ENCODE measurements at regions not wholly inside any gene's neighbourhood (a gene's known extent, or its start where the extent isn't known, plus 50 kb on each side); places are given as distances from the start of the nearest gene placed in this dataset.

DNA sequence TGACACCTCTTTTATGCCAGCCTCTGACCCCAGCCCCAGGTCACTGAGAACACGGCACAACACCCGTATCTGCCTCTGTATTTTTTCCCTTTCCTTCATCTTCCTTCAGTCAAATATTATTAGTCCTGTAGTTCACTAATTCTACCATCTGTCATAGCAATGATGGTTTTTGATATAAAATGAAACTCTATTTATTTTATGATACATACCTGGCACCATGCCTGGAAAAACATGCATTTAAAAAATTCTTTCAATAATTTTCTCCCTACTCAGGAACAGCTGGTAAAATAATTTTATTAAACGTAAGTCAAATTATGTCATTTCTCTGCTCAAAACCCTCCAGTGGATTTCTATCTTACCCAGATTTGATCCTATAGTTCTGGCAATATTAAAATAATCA, 224.7 kb downstream of the CDH7 start:
- H3K9ac ChIP-seq (ENCODE audit: control insufficient read depth, insufficient read depth, low read length), result no peak overlapping the region
- 38% methylated on average over 3 of the region's 3 CpGs for whole genome bisulfite sequencing (ENCODE audit: insufficient coverage, insufficient replicate concordance, low lambda C conversion rate, missing lambda C conversion rate)
- H3K4me3 ChIP-seq, result no peak overlapping the region
- H3K27me3 ChIP-seq (replicated peaks in 1 of 2; ENCODE audit: control insufficient read depth in 2 of 2, insufficient read depth in 2 of 2, low read length in 1 of 2), result no peaks in the 10 kb centered on the region
- no peak for DNase-seq (ENCODE audit: low read depth, low spot score)
- in situ Hi-C loops (cut with MboI), result no loop called here
- H3K4me1 ChIP-seq (ENCODE audit: control insufficient read depth, insufficient read depth, low read length), result no peaks in the 10 kb centered on the region
- no peaks in the 10 kb centered on the region for H3K9me3 ChIP-seq (replicated peaks; ENCODE audit: control insufficient read depth, insufficient read depth, low read length)
- POLR2A ChIA-PET, result no interaction called here
- RAD21 ChIA-PET (ENCODE audit: unreplicated experiment), result no interaction called here
- no peaks in the 10 kb centered on the region for H3K36me3 ChIP-seq (ENCODE audit: control insufficient read depth in 2 of 2, insufficient read depth in 2 of 2, low read length in 1 of 2)
- H3K27ac ChIP-seq (ENCODE audit: control insufficient read depth, insufficient read depth), result no peak overlapping the region
- CTCF ChIA-PET, result no interaction called here
- no peak overlapping the region for H2AFZ ChIP-seq (ENCODE audit: control insufficient read depth, low read depth, low read length)
- no peaks in the 10 kb centered on the region for H4K20me1 ChIP-seq (ENCODE audit: control insufficient read depth, insufficient read depth)
- H3K79me2 ChIP-seq (ENCODE audit: control insufficient read depth, insufficient read depth, low read length), result no peaks in the 10 kb centered on the region
- no peak for ATAC-seq
- no peak overlapping the region for H3K4me2 ChIP-seq (ENCODE audit: control insufficient read depth, insufficient read depth)
- intact Hi-C loops (cut with micrococcal nuclease; ENCODE audit: unreplicated experiment), result no loop called here
- SMC1A ChIA-PET (ENCODE audit: uncharacterized antibody, unreplicated experiment), result no interaction called here
- no TSS peak for BruUV-seq (replicated peaks)
- no peak for FAIRE-seq
- no peak for TF ChIP-seq IRF4 (IDR thresholded peaks at IDR 0.05; ENCODE audit: low read depth, low read length)
- TF ChIP-seq, protein P1, sequence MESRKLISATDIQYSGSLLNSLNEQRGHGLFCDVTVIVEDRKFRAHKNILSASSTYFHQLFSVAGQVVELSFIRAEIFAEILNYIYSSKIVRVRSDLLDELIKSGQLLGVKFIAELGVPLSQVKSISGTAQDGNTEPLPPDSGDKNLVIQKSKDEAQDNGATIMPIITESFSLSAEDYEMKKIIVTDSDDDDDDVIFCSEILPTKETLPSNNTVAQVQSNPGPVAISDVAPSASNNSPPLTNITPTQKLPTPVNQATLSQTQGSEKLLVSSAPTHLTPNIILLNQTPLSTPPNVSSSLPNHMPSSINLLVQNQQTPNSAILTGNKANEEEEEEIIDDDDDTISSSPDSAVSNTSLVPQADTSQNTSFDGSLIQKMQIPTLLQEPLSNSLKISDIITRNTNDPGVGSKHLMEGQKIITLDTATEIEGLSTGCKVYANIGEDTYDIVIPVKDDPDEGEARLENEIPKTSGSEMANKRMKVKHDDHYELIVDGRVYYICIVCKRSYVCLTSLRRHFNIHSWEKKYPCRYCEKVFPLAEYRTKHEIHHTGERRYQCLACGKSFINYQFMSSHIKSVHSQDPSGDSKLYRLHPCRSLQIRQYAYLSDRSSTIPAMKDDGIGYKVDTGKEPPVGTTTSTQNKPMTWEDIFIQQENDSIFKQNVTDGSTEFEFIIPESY (IDR thresholded peaks at IDR 0.05), result no peak
- no peak for TF ChIP-seq MTA2 (IDR thresholded peaks at IDR 0.05; ENCODE audit: low read depth)
- no peak for TF ChIP-seq MEF2B (IDR thresholded peaks at IDR 0.05; ENCODE audit: partially characterized antibody, poor library complexity, severe bottlenecking)
- TF ChIP-seq, protein P2, sequence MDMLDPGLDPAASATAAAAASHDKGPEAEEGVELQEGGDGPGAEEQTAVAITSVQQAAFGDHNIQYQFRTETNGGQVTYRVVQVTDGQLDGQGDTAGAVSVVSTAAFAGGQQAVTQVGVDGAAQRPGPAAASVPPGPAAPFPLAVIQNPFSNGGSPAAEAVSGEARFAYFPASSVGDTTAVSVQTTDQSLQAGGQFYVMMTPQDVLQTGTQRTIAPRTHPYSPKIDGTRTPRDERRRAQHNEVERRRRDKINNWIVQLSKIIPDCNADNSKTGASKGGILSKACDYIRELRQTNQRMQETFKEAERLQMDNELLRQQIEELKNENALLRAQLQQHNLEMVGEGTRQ (IDR thresholded peaks at IDR 0.05; ENCODE audit: borderline replicate concordance, low read depth, low read length), result no peak
- no peak for TF ChIP-seq LARP7 (IDR thresholded peaks at IDR 0.05)
- TF ChIP-seq ZNF217 (IDR thresholded peaks at IDR 0.05), result no peak
- no peak for TF ChIP-seq SIX5 (IDR thresholded peaks at IDR 0.05; ENCODE audit: low read depth, low read length, severe bottlenecking)
- TF ChIP-seq, protein P3, sequence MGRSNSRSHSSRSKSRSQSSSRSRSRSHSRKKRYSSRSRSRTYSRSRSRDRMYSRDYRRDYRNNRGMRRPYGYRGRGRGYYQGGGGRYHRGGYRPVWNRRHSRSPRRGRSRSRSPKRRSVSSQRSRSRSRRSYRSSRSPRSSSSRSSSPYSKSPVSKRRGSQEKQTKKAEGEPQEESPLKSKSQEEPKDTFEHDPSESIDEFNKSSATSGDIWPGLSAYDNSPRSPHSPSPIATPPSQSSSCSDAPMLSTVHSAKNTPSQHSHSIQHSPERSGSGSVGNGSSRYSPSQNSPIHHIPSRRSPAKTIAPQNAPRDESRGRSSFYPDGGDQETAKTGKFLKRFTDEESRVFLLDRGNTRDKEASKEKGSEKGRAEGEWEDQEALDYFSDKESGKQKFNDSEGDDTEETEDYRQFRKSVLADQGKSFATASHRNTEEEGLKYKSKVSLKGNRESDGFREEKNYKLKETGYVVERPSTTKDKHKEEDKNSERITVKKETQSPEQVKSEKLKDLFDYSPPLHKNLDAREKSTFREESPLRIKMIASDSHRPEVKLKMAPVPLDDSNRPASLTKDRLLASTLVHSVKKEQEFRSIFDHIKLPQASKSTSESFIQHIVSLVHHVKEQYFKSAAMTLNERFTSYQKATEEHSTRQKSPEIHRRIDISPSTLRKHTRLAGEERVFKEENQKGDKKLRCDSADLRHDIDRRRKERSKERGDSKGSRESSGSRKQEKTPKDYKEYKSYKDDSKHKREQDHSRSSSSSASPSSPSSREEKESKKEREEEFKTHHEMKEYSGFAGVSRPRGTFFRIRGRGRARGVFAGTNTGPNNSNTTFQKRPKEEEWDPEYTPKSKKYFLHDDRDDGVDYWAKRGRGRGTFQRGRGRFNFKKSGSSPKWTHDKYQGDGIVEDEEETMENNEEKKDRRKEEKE (IDR thresholded peaks at IDR 0.05), result no peak
- no peak for TF ChIP-seq NR2F1 (conservative IDR thresholded peaks at IDR 0.05)
- TF ChIP-seq, protein P4, sequence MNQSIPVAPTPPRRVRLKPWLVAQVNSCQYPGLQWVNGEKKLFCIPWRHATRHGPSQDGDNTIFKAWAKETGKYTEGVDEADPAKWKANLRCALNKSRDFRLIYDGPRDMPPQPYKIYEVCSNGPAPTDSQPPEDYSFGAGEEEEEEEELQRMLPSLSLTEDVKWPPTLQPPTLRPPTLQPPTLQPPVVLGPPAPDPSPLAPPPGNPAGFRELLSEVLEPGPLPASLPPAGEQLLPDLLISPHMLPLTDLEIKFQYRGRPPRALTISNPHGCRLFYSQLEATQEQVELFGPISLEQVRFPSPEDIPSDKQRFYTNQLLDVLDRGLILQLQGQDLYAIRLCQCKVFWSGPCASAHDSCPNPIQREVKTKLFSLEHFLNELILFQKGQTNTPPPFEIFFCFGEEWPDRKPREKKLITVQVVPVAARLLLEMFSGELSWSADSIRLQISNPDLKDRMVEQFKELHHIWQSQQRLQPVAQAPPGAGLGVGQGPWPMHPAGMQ (IDR thresholded peaks at IDR 0.05; ENCODE audit: borderline replicate concordance), result no peak
- TF ChIP-seq ZNF207 (IDR thresholded peaks at IDR 0.05; ENCODE audit: borderline replicate concordance), result no peak
- TF ChIP-seq ZNF622 (IDR thresholded peaks at IDR 0.05), result no peak
- TF ChIP-seq, protein P5, sequence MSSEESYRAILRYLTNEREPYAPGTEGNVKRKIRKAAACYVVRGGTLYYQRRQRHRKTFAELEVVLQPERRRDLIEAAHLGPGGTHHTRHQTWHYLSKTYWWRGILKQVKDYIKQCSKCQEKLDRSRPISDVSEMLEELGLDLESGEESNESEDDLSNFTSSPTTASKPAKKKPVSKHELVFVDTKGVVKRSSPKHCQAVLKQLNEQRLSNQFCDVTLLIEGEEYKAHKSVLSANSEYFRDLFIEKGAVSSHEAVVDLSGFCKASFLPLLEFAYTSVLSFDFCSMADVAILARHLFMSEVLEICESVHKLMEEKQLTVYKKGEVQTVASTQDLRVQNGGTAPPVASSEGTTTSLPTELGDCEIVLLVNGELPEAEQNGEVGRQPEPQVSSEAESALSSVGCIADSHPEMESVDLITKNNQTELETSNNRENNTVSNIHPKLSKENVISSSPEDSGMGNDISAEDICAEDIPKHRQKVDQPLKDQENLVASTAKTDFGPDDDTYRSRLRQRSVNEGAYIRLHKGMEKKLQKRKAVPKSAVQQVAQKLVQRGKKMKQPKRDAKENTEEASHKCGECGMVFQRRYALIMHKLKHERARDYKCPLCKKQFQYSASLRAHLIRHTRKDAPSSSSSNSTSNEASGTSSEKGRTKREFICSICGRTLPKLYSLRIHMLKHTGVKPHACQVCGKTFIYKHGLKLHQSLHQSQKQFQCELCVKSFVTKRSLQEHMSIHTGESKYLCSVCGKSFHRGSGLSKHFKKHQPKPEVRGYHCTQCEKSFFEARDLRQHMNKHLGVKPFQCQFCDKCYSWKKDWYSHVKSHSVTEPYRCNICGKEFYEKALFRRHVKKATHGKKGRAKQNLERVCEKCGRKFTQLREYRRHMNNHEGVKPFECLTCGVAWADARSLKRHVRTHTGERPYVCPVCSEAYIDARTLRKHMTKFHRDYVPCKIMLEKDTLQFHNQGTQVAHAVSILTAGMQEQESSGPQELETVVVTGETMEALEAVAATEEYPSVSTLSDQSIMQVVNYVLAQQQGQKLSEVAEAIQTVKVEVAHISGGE (CRISPR knock-in tag; IDR thresholded peaks at IDR 0.05), result no peak
